ENCODE measurements at regions not wholly inside any gene's neighbourhood (a gene's known extent, or its start where the extent isn't known, plus 50 kb on each side); places are given as distances from the start of the nearest gene placed in this dataset.

DNA sequence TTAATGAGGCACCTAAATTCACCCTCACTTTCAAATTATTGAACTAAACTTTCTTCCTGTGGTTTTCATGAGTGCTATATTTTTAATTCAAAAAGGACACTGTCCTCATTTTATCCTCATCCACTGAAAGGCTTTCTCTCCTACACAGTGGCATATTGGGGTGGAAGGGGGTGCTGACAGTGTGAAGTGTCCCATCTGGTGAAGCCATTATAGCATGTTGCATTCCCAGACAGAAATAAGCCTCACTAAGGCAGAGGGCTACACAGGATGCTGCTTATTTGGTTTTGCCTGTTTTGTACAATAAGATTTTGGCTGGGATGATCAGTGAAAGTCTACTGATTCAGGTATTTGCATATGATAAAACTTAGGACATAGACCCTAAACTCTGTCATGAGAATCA lies 82.4 kb upstream of the INHBA start:
- H3K27ac Mint-ChIP-seq, result peak overlapping the region; percentile 13 to 68 (median 43)
- H3K9me3 Mint-ChIP-seq, result no peaks in the 10 kb centered on the region
- no peak overlapping the region for H3K4me3 Mint-ChIP-seq
- peaks cover 24% of the 10 kb centered on the region for H3K4me1 Mint-ChIP-seq
- no peaks in the 10 kb centered on the region for H3K36me3 Mint-ChIP-seq (ENCODE audit: low read depth)
- TF ChIP-seq CTCF (IDR thresholded peaks at IDR 0.05; ENCODE audit: unreplicated experiment in 3 of 3), result no peak
- H3K27me3 Mint-ChIP-seq (ENCODE audit: low read depth), result no peaks in the 10 kb centered on the region

GRCh38 chr7:41779918-41780317 lies 77.0 kb upstream of the INHBA start:
- no peaks in the 10 kb centered on the region for H3K27me3 Mint-ChIP-seq (ENCODE audit: low read depth)
- H3K4me1 Mint-ChIP-seq, result peaks cover 7% of the 10 kb centered on the region
- no peak for TF ChIP-seq CTCF (IDR thresholded peaks at IDR 0.05; ENCODE audit: unreplicated experiment in 3 of 3)
- no peaks in the 10 kb centered on the region for H3K9me3 Mint-ChIP-seq
- no peak overlapping the region for H3K4me3 Mint-ChIP-seq
- H3K27ac Mint-ChIP-seq, result no peak overlapping the region
- H3K36me3 Mint-ChIP-seq (ENCODE audit: low read depth), result no peaks in the 10 kb centered on the region

GRCh38 chr7:41777894-41778596 lies 75.2 kb upstream of the INHBA start:
- Mint-ChIP-seq H3K36me3 (ENCODE audit: low read depth) (no peaks in the 10 kb centered on the region), H3K27me3 (ENCODE audit: low read depth) (no peaks in the 10 kb centered on the region), H3K27ac (no peak overlapping the region), H3K4me1 (peaks cover 2% of the 10 kb centered on the region), H3K9me3 (no peaks in the 10 kb centered on the region), H3K4me3 (no peak overlapping the region)
- no peak for TF ChIP-seq CTCF (IDR thresholded peaks at IDR 0.05; ENCODE audit: unreplicated experiment in 3 of 3)

- Mint-ChIP-seq H3K4me3 (no peak overlapping the region), H3K9me3 (peaks cover 2% of the 10 kb centered on the region), H3K27ac (no peak overlapping the region), H3K27me3 (ENCODE audit: low read depth) (no peaks in the 10 kb centered on the region), H3K4me1 (no peaks in the 10 kb centered on the region), H3K36me3 (ENCODE audit: low read depth) (no peaks in the 10 kb centered on the region)
- TF ChIP-seq CTCF (IDR thresholded peaks at IDR 0.05; ENCODE audit: unreplicated experiment in 3 of 3), result no peak
Observed at GRCh38 chr7:41774966-41775365, 72.1 kb upstream of the INHBA start.

DNA sequence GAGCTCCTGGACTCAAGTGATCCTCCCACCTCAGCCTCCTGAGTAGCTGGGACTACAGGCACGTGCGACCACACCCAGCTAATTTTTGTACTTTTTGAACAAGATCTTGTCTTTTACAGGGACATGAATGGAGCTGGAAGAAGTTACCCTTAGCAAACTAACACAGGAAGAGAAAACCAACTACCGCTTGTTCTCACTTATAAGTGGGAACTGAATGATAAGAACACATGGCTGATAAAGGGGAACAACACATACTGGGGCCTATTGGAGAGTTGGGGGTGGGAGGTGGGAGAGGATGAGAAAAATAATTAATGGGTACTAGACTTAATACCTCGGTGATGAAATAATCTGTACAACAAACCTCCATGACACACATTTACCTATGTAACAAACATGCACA lies 70.9 kb upstream of the INHBA start:
- Mint-ChIP-seq H3K27ac (no peak overlapping the region), H3K4me3 (no peak overlapping the region), H3K4me1 (no peaks in the 10 kb centered on the region), H3K36me3 (ENCODE audit: low read depth) (no peaks in the 10 kb centered on the region), H3K27me3 (ENCODE audit: low read depth) (no peaks in the 10 kb centered on the region), H3K9me3 (peaks cover 2% of the 10 kb centered on the region)
- TF ChIP-seq CTCF (IDR thresholded peaks at IDR 0.05; ENCODE audit: unreplicated experiment in 3 of 3), result no peak

GRCh38 chr7:41771717-41772116 lies 68.8 kb upstream of the INHBA start:
- Mint-ChIP-seq H3K27me3 (ENCODE audit: low read depth) (no peaks in the 10 kb centered on the region), H3K27ac (no peak overlapping the region), H3K9me3 (peaks cover 2% of the 10 kb centered on the region), H3K4me1 (no peaks in the 10 kb centered on the region), H3K36me3 (ENCODE audit: low read depth) (no peaks in the 10 kb centered on the region), H3K4me3 (no peak overlapping the region)
- no peak for TF ChIP-seq CTCF (IDR thresholded peaks at IDR 0.05; ENCODE audit: unreplicated experiment in 3 of 3)
